Keratinocyte (primary cell): ENCODE measurements at regions not wholly inside any gene's neighbourhood (a gene's known extent, or its start where the extent isn't known, plus 50 kb on each side); places are given as distances from the start of the nearest gene placed in this dataset.

ENCODE experiments used
- DNase-seq: peaks from one replicate; pipeline ENCODE4 v3.0.0-alpha.2; 2011; ENCODE audit warnings: low read depth, missing footprints, low spot score
- FAIRE-seq: peaks from 2 replicates; lab custom pipeline; 2011; peaks lifted over from hg19 to GRCh38; lab: Jason Lieb, UNC
- H2AFZ ChIP-seq: 2 replicates; pipeline ENCODE4 v1.6.0; 2012; ENCODE audit warnings: low read length, control low read depth, inconsistent platforms; ENCODE audit not compliant: control insufficient read depth
- H3K27ac ChIP-seq: 2 replicates; pipeline ENCODE4 v1.5.1; 2011; ENCODE audit warnings: low read length; ENCODE audit not compliant: control insufficient read depth, insufficient read depth
- H3K27me3 ChIP-seq: 3 replicates; pipeline ENCODE4 v1.6.0; 2011; ENCODE audit warnings: low read length; ENCODE audit not compliant: control insufficient read depth, insufficient read depth; ENCODE audit errors: extremely low read depth
- H3K36me3 ChIP-seq, 2 experiments: 2 replicates in 1 of 2; 3 replicates in 1 of 2; pipeline ENCODE4 v1.5.1; 2011; ENCODE audit warnings: low read length in 2 of 2, mild to moderate bottlenecking in 1 of 2; ENCODE audit not compliant: control insufficient read depth in 2 of 2, insufficient read depth in 2 of 2; ENCODE audit errors: extremely low read depth in 1 of 2
- H3K4me1 ChIP-seq: 3 replicates; pipeline ENCODE4 v1.5.1; 2011; ENCODE audit warnings: low read length; ENCODE audit not compliant: control insufficient read depth, insufficient read depth; ENCODE audit errors: extremely low read depth
- H3K4me2 ChIP-seq: 3 replicates; pipeline ENCODE4 v1.6.0; 2011; ENCODE audit warnings: low read depth, low read length; ENCODE audit not compliant: control insufficient read depth, insufficient read depth; ENCODE audit errors: extremely low read depth
- H3K4me3 ChIP-seq, 3 experiments: fragments of 200-600 bp in 1 of 3; sonication (generic) in 1 of 3; 2 replicates in 2 of 3; 3 replicates in 1 of 3; pipeline ENCODE4 v1.5.1; 2011 to 2016; ENCODE audit warnings: low read length in 3 of 3, mild to moderate bottlenecking in 3 of 3, control low read depth in 2 of 3, inconsistent platforms in 1 of 3, low read depth in 1 of 3, mixed read lengths in 1 of 3, mixed run types in 1 of 3, moderate library complexity in 1 of 3; ENCODE audit not compliant: control insufficient read depth in 2 of 3, insufficient read depth in 2 of 3; ENCODE audit errors: extremely low read depth in 1 of 3
- H3K79me2 ChIP-seq: 2 replicates; pipeline ENCODE4 v1.6.0; 2012; ENCODE audit warnings: low read length; ENCODE audit not compliant: control insufficient read depth, insufficient read depth
- H3K9ac ChIP-seq: 3 replicates; pipeline ENCODE4 v1.6.0; 2011; ENCODE audit warnings: low read length; ENCODE audit not compliant: control insufficient read depth, insufficient read depth; ENCODE audit errors: extremely low read depth
- H3K9me1 ChIP-seq: 3 replicates; pipeline ENCODE4 v1.6.0; 2011; ENCODE audit warnings: low read length; ENCODE audit not compliant: control insufficient read depth, insufficient read depth; ENCODE audit errors: extremely low read depth
- H3K9me3 ChIP-seq: 2 replicates; pipeline ENCODE4 v1.5.1; 2012; ENCODE audit warnings: low read depth, low read length; ENCODE audit not compliant: control insufficient read depth
- H4K20me1 ChIP-seq: 3 replicates; pipeline ENCODE4 v1.6.0; 2011; ENCODE audit warnings: low read length; ENCODE audit not compliant: control insufficient read depth, insufficient read depth; ENCODE audit errors: extremely low read depth
- CTCF ChIP-seq, 3 experiments: IDR thresholded peaks in 1 of 3; conservative IDR thresholded peaks in 1 of 3; optimal IDR thresholded peaks in 1 of 3; 2 replicates in 2 of 3; 3 replicates in 1 of 3; pipeline versions ENCODE3 to v1.5.1; 2011; ENCODE audit warnings: low read length in 3 of 3, mild to moderate bottlenecking in 3 of 3, moderate library complexity in 2 of 3, control low read depth in 1 of 3, inconsistent platforms in 1 of 3; ENCODE audit not compliant: insufficient read depth in 2 of 3; ENCODE audit errors: extremely low read depth in 1 of 3
- EZH2 ChIP-seq: IDR thresholded peaks from one replicate; pipeline ENCODE4 v1.6.1; 2012; ENCODE audit warnings: inconsistent platforms, mild to moderate bottlenecking, low read length, moderate library complexity
- dilution Hi-C: fragments of 300-500 bp; cut with MboI; formaldehyde crosslinking; loops from one replicate; pipeline ENCODE4 v1.7.0; 2020; ENCODE audit warnings: low sequenced_read_pairs; ENCODE audit not compliant: extremely low pct_ligation_motif_present

GRCh38 chr2:220300806-220301205 lies 673.4 kb downstream of the SLC4A3 start:
- Histone ChIP-seq H3K9me3 (no peaks in the 10 kb centered on the region), H3K27ac (no peak overlapping the region), H3K27me3 (no peaks in the 10 kb centered on the region), H3K36me3 (no peaks in the 10 kb centered on the region), H3K79me2 (no peaks in the 10 kb centered on the region), H2AFZ (no peak overlapping the region), H3K4me2 (no peak overlapping the region), H3K9ac (no peak overlapping the region), H3K4me1 (no peaks in the 10 kb centered on the region), H3K4me3 (no peak overlapping the region), H4K20me1 (no peaks in the 10 kb centered on the region), H3K9me1 (no peaks in the 10 kb centered on the region)
- no peak for FAIRE-seq
- DNase-seq = no peak
- no peak for TF ChIP-seq EZH2
- no peak for TF ChIP-seq CTCF (optimal IDR thresholded peaks at IDR 0.05 in 1 of 3, IDR thresholded peaks at IDR 0.05 in 1 of 3, conservative IDR thresholded peaks at IDR 0.05 in 1 of 3; ENCODE audit: extremely low read depth in 1 of 3, insufficient read depth in 2 of 3, low read length in 3 of 3)
- dilution Hi-C loops = no loop called here

- DNase-seq = no peak
- no peaks in the 10 kb centered on the region for H3K79me2 ChIP-seq
- no peak overlapping the region for H2AFZ ChIP-seq
- no peaks in the 10 kb centered on the region for H3K27me3 ChIP-seq
- no peak overlapping the region for H3K9ac ChIP-seq
- no peaks in the 10 kb centered on the region for H3K9me3 ChIP-seq
- H3K4me3 ChIP-seq = no peak overlapping the region
- no peak overlapping the region for H3K4me2 ChIP-seq
- no peak for FAIRE-seq
- dilution Hi-C loops = no loop called here
- no peak for TF ChIP-seq CTCF (optimal IDR thresholded peaks at IDR 0.05 in 1 of 3, IDR thresholded peaks at IDR 0.05 in 1 of 3, conservative IDR thresholded peaks at IDR 0.05 in 1 of 3; ENCODE audit: extremely low read depth in 1 of 3, insufficient read depth in 2 of 3, low read length in 3 of 3)
- no peak overlapping the region for H3K27ac ChIP-seq
- no peaks in the 10 kb centered on the region for H3K9me1 ChIP-seq
- no peaks in the 10 kb centered on the region for H4K20me1 ChIP-seq
- no peaks in the 10 kb centered on the region for H3K4me1 ChIP-seq
- H3K36me3 ChIP-seq = no peaks in the 10 kb centered on the region
Observed at GRCh38 chr2:220302756-220303155, 675.3 kb downstream of the SLC4A3 start.
